Kidney tubule cell (primary cell): ENCODE measurements at regions not wholly inside any gene's neighbourhood (a gene's known extent, or its start where the extent isn't known, plus 50 kb on each side); places are given as distances from the start of the nearest gene placed in this dataset.

Source experiments
- DNase-seq: peaks from one replicate; pipeline ENCODE4 v3.0.0-alpha.2; 2018; ENCODE audit warnings: low spot score

GRCh38 chr1:221366495-221367110 is 375.3 kb downstream of the DUSP10 start:
- DNase-seq, result no peak

DNA sequence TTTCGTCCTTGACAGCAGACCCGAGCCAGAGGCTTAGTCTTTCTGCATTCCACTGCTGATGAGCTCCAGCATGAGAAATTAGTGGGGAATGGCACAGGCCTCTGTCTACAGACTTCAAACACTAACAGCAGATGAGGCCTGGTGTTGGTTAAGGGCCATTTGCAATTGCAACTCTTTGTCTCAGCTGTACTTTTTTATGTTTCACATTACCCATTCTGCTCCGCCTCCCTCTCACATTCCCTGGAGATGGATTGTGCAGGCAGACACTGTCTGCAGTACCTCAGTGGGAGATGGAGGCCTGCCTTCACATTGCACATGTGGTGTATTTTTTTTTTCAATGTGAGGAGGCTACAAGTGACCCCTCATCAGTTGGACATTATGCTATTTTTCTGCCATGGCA is 370.2 kb downstream of the DUSP10 start:
- DNase-seq, result no peak

- no peak for DNase-seq
Observed at GRCh38 chr1:221373795-221374194, 368.1 kb downstream of the DUSP10 start.

- DNase-seq, result no peak
Observed at GRCh38 chr1:221376286-221376685, 365.6 kb downstream of the DUSP10 start.

DNA sequence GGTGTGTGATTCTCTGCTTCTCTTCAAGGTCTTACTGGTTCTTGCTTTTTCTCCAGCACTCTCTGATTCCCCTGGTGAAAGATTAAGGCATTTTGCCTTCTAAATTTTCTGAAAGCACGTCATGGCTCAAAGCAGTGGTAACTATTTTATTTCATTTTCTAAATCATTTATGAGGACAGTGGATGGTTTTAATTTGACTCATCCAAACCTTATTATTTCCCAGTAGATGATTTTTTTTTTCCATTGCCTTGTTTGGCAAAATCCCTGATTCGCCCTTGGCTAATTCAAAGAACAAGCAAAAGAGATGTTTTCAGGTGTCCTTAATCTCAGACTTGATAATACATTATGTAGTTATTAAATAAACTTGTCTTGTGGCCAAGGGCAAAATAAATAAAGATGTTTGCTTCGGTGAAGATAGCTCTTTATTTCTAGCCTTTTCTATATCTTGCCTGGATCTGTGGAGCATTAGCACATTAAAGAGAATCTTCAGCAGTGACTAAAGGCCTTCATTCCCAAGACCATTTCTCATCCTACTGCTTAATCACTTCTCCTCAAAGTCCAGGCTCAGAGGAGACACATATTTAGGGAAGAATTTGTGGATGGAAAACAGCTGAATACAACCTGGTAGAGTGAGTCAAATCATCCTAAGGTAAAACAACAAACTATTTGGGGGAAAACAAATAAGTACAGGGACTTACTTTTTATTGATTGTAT is 359.8 kb downstream of the DUSP10 start:
- no peak for DNase-seq

DNA sequence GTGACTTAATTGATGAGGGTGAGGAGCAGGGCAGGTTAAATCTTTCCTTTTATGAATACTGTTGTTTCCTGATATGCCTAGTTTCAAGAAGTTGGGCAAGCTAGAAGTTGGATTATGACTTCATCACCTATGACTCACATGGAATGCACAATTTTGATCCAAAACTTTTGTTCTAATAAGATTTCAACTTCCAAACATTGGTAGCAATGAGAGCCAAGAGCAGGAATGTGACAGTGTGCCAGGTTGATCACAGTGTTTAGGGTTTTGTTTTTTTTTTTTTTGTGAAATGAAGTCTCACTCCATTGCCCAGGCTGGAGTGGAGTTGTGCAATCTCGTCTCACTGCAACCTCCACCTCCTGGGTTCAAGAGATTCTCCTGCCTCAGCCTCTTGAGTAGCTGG is 349.4 kb downstream of the DUSP10 start:
- peak; percentile 54 for DNase-seq

DNA sequence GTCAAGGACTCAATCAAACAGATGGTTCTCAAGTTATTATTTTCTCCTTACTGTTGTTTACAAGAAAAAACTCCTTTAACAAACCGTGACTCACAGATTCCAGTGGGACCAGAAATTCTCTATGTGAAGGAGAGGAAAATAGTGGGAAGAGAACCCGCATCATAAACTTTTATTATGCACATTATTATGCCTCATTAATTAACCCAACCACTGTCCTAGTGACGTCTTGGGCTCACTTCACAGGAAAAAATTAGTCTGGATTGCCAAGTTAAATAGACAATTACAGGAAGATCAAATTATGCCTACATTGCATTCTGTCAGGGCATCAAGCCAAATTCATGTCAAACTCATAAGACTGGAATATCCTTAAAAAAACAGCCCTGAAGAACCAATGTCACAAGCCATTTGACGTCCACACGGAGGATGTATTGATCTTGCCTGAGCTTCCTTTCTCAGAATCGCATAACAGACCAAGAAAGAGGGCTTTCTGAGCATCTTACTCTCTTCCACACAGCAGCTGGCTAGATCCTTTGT is 347.8 kb downstream of the DUSP10 start:
- DNase-seq, result peak; percentile 33

DNA sequence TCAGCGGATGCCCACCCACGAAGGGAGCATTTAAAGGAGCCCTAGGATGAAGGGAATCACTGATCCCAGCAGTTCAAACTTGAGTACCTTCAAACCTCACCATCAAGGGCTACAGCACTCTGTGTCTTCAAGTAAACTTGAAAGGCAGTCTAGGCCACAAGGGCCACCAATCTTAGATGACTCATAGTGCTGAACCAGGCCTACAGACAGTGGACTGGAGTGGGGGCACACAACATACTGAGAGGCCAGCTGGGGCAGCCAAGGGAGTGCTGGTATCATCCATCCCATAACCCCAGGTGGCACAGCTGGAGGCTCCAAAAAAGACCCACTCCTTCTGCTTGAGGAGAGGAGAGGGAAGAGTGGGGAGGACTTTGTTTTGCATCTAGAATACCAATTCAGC is 345.4 kb downstream of the DUSP10 start:
- no peak for DNase-seq

GRCh38 chr1:221397141-221397540 is 344.7 kb downstream of the DUSP10 start:
- peak; percentile 13 for DNase-seq

DNA sequence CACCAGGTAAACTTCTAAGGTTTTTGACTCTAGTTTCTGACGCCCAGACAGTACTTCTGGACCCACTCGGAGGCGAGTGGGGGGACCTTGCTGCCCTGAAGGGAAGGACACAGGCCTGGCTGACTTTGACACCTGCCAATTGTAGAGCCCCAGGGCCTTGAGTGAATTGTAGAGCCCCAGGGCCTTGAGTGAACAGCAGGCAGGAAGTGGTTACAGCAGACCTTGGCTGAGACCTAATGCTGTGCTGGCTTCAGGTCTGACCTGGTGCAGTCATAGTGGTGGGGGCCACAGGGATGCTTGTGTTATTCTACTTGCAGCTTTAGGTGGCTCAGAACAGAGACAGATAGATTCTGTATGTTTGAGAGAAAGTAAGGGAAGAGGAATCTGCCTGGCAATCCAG is 344.3 kb downstream of the DUSP10 start:
- DNase-seq, result no peak

DNA sequence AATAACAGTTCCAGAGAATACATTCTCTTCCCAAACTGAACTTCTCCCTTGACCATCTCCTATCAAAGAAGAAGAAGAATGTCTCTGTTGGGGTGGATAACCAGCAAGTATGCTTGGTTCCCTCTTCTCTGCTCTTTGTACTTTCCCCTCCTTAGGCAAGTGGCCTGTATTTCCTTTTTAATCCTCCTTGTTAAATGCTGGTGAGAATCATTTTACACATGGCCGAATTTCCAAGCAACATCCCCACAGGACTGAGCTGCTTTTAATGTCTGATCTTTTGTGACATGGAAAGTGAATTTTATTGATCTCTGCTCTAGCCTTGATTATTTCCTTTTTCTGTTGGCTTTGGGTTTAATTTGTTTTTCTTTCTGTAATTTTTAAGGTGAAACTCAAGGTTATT is 336.7 kb downstream of the DUSP10 start:
- DNase-seq, result no peak

- no peak for DNase-seq
Observed at GRCh38 chr1:221408117-221408803, 333.6 kb downstream of the DUSP10 start.

GRCh38 chr1:221411283-221411682 is 330.6 kb downstream of the DUSP10 start:
- DNase-seq, result no peak

- DNase-seq, result no peak
Observed at GRCh38 chr1:221414772-221415539, 326.9 kb downstream of the DUSP10 start.

- no peak for DNase-seq
Observed at GRCh38 chr1:221415651-221416050, 326.2 kb downstream of the DUSP10 start.

GRCh38 chr1:221416142-221416541 is 325.7 kb downstream of the DUSP10 start:
- DNase-seq, result no peak

GRCh38 chr1:221416723-221417122 is 325.2 kb downstream of the DUSP10 start:
- no peak for DNase-seq

- peak; percentile 33 for DNase-seq
Observed at GRCh38 chr1:221418346-221418745, 323.5 kb downstream of the DUSP10 start.

GRCh38 chr1:221419513-221420095 is 322.3 kb downstream of the DUSP10 start:
- peak; percentile 51 for DNase-seq

- no peak for DNase-seq
Observed at GRCh38 chr1:221429264-221429663, 312.6 kb downstream of the DUSP10 start.

- no peak for DNase-seq
Observed at GRCh38 chr1:221430152-221430960, 311.5 kb downstream of the DUSP10 start.
